Nephron progenitor cell (in vitro differentiated cells): ENCODE measurements at regions not wholly inside any gene's neighbourhood (a gene's known extent, or its start where the extent isn't known, plus 50 kb on each side); places are given as distances from the start of the nearest gene placed in this dataset.
A peak's percentile ranks its signal among the peaks of the same experiment; 100 is the strongest.

Experiments
- DNase-seq: peaks from one replicate; pipeline ENCODE4 v3.0.0; 2021
- H3K27ac Mint-ChIP-seq: 2 replicates; pipeline ENCODE4 v1.8.0; 2021; ENCODE audit warnings: mild to moderate bottlenecking, moderate library complexity, mixed read lengths
- H3K27me3 Mint-ChIP-seq: 2 replicates; pipeline ENCODE4 v1.8.0; 2021; ENCODE audit warnings: mild to moderate bottlenecking, low read depth, mixed read lengths; ENCODE audit not compliant: poor library complexity
- H3K36me3 Mint-ChIP-seq: 2 replicates; pipeline ENCODE4 v1.8.0; 2021; ENCODE audit warnings: low read depth, mixed read lengths
- H3K4me1 Mint-ChIP-seq: 2 replicates; pipeline ENCODE4 v1.8.0; 2021; ENCODE audit warnings: mixed read lengths
- H3K4me3 Mint-ChIP-seq: 2 replicates; pipeline ENCODE4 v1.8.0; 2021; ENCODE audit warnings: mild to moderate bottlenecking, moderate library complexity, mixed read lengths
- H3K9me3 Mint-ChIP-seq: 2 replicates; pipeline ENCODE4 v1.8.0; 2021; ENCODE audit warnings: mild to moderate bottlenecking, moderate library complexity, mixed read lengths
- CTCF ChIP-seq: fragments of 200-600 bp; sonication (generic); IDR thresholded peaks from 2 replicates; pipeline ENCODE4 v1.5.0; 2021; ENCODE audit warnings: antibody characterized with exemption

- Mint-ChIP-seq H3K27me3 (peaks cover 3% of the 10 kb centered on the region), H3K36me3 (peaks cover 5% of the 10 kb centered on the region), H3K4me3 (no peak overlapping the region), H3K9me3 (peaks cover 5% of the 10 kb centered on the region), H3K27ac (no peak overlapping the region), H3K4me1 (peaks cover 9% of the 10 kb centered on the region)
- TF ChIP-seq CTCF: no peak
- no peak for DNase-seq
These were observed 143.7 kb downstream of the AACS start for GRCh38 chr12:125208942-125209341.

GRCh38 chr12:125210104-125210755, 145.0 kb downstream of the AACS start:
- H3K4me1 Mint-ChIP-seq: peaks cover 9% of the 10 kb centered on the region
- H3K27me3 Mint-ChIP-seq: peaks cover 4% of the 10 kb centered on the region
- peaks cover 5% of the 10 kb centered on the region for H3K9me3 Mint-ChIP-seq
- no peak for DNase-seq
- TF ChIP-seq CTCF: no peak
- peaks cover 5% of the 10 kb centered on the region for H3K36me3 Mint-ChIP-seq
- peak overlapping the region; percentile 17 for H3K27ac Mint-ChIP-seq
- H3K4me3 Mint-ChIP-seq: no peak overlapping the region

- Mint-ChIP-seq H3K27me3 (peaks cover 8% of the 10 kb centered on the region), H3K27ac (no peak overlapping the region), H3K36me3 (peaks cover 5% of the 10 kb centered on the region), H3K9me3 (peaks cover 9% of the 10 kb centered on the region), H3K4me1 (peaks cover 9% of the 10 kb centered on the region), H3K4me3 (no peak overlapping the region)
- TF ChIP-seq CTCF: no peak
- no peak for DNase-seq
These were observed 146.2 kb downstream of the AACS start for GRCh38 chr12:125211464-125211863.

- H3K9me3 Mint-ChIP-seq: peaks cover 5% of the 10 kb centered on the region
- no peak for DNase-seq
- no peaks in the 10 kb centered on the region for H3K36me3 Mint-ChIP-seq
- H3K4me3 Mint-ChIP-seq: no peak overlapping the region
- peaks cover 8% of the 10 kb centered on the region for H3K27me3 Mint-ChIP-seq
- H3K27ac Mint-ChIP-seq: no peak overlapping the region
- no peaks in the 10 kb centered on the region for H3K4me1 Mint-ChIP-seq
- TF ChIP-seq CTCF: no peak
These were observed 149.1 kb downstream of the AACS start for GRCh38 chr12:125214289-125214688.

GRCh38 chr12:125216756-125217155, 151.5 kb downstream of the AACS start:
- peaks cover 10% of the 10 kb centered on the region for H3K27me3 Mint-ChIP-seq
- H3K36me3 Mint-ChIP-seq: no peaks in the 10 kb centered on the region
- H3K9me3 Mint-ChIP-seq: peaks cover 5% of the 10 kb centered on the region
- no peak overlapping the region for H3K27ac Mint-ChIP-seq
- no peak for DNase-seq
- no peaks in the 10 kb centered on the region for H3K4me1 Mint-ChIP-seq
- TF ChIP-seq CTCF: no peak
- H3K4me3 Mint-ChIP-seq: no peak overlapping the region

- no peak for TF ChIP-seq CTCF
- peaks cover 14% of the 10 kb centered on the region for H3K27me3 Mint-ChIP-seq
- no peaks in the 10 kb centered on the region for H3K4me1 Mint-ChIP-seq
- no peak for DNase-seq
- no peak overlapping the region for H3K27ac Mint-ChIP-seq
- no peaks in the 10 kb centered on the region for H3K36me3 Mint-ChIP-seq
- no peak overlapping the region for H3K4me3 Mint-ChIP-seq
- H3K9me3 Mint-ChIP-seq: peaks cover 5% of the 10 kb centered on the region
These were observed 152.1 kb downstream of the AACS start for GRCh38 chr12:125217308-125217707.
